ENCODE measurements at regions not wholly inside any gene's neighbourhood (a gene's known extent, or its start where the extent isn't known, plus 50 kb on each side); places are given as distances from the start of the nearest gene placed in this dataset.
"Not testable (repeated sequence)": the region's sequence is repeated elsewhere in the genome, so short reads cannot be mapped to it uniquely, and the experiment has no call there.

DNA sequence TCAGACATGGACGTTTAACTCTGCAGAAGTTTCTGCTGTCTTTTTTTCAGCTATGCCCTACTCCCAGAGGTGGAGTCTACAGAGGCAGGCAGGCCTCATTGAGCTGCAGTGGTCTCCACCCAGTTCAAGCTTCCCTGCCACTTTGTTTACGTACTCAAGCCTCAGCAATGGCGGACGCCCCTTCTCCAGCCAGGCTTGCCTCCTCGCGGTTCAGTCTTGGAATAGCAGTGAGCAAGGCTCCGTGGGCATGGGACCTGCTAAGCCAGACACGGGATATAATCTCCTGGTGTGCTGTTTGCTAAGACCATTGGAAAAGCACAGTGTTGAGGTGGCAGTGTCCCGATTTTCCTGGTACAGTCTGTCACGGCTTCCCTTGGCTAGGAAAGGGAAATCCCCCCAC is 496.2 kb upstream of the UBE2E2 start:
- not testable (repeated sequence) for TF ChIP-seq POLR2A (IDR thresholded peaks at IDR 0.05; ENCODE audit: low read depth, low read length); TAF1 (IDR thresholded peaks at IDR 0.05; ENCODE audit: low read depth, low read length); PAX5 (IDR thresholded peaks at IDR 0.05; ENCODE audit: insufficient read depth, low read length, severe bottlenecking); POLR2AphosphoS5 (IDR thresholded peaks at IDR 0.05; ENCODE audit: low read depth, low read length); SPI1 (IDR thresholded peaks at IDR 0.05; ENCODE audit: low read depth, low read length)

Data from GM12891 (cell line).